Hepatocyte (in vitro differentiated cells): ENCODE measurements at regions not wholly inside any gene's neighbourhood (a gene's known extent, or its start where the extent isn't known, plus 50 kb on each side); places are given as distances from the start of the nearest gene placed in this dataset.

ENCODE experiments used
- DNase-seq: peaks from one replicate; pipeline ENCODE4 v3.0.0-alpha.2; 2016; ENCODE audit warnings: low spot score
- H2AFZ ChIP-seq: fragments of 200-600 bp; sonication (generic); 2 replicates; pipeline ENCODE4 v1.6.0; 2016; ENCODE audit warnings: antibody characterized with exemption, mild to moderate bottlenecking
- H3K27ac ChIP-seq: fragments of 200-600 bp; sonication (generic); 2 replicates; pipeline ENCODE4 v1.5.1; 2016; ENCODE audit warnings: mild to moderate bottlenecking
- H3K27me3 ChIP-seq: fragments of 200-600 bp; sonication (generic); 2 replicates; pipeline ENCODE4 v1.6.1; 2016
- H3K36me3 ChIP-seq: fragments of 200-600 bp; sonication (generic); replicated peaks from 2 replicates; pipeline ENCODE4 v1.5.1; 2016; ENCODE audit warnings: low read depth; ENCODE audit not compliant: insufficient read depth
- H3K4me1 ChIP-seq: fragments of 200-600 bp; sonication (generic); 2 replicates; pipeline ENCODE4 v1.5.1; 2016; ENCODE audit warnings: mild to moderate bottlenecking, moderate library complexity; ENCODE audit not compliant: insufficient read depth
- H3K4me2 ChIP-seq: fragments of 200-600 bp; sonication (generic); 2 replicates; pipeline ENCODE4 v1.6.0; 2016
- H3K4me3 ChIP-seq: fragments of 200-600 bp; sonication (generic); 2 replicates; pipeline ENCODE4 v1.5.1; 2016; ENCODE audit warnings: mild to moderate bottlenecking
- H3K79me2 ChIP-seq: fragments of 200-600 bp; sonication (generic); 2 replicates; pipeline ENCODE4 v1.6.0; 2017; ENCODE audit warnings: mild to moderate bottlenecking
- H3K9me2 ChIP-seq: fragments of 200-600 bp; sonication (generic); replicated peaks from 2 replicates; pipeline ENCODE4 v1.6.0; 2017; ENCODE audit warnings: mild to moderate bottlenecking; ENCODE audit not compliant: insufficient read depth
- H3K9me3 ChIP-seq: fragments of 200-600 bp; sonication (generic); 2 replicates; pipeline ENCODE4 v1.5.1; 2016; ENCODE audit warnings: low read depth, mild to moderate bottlenecking
- H4K20me1 ChIP-seq: fragments of 200-600 bp; sonication (generic); 2 replicates; pipeline ENCODE4 v1.6.0; 2016; ENCODE audit warnings: mild to moderate bottlenecking; ENCODE audit not compliant: insufficient read depth, poor library complexity, severe bottlenecking
- EZH2 ChIP-seq: fragments of 200-600 bp; sonication (generic); IDR thresholded peaks from 2 replicates; pipeline ENCODE4 v1.6.1; 2016; ENCODE audit warnings: antibody characterized with exemption, mild to moderate bottlenecking, borderline replicate concordance
- EZH2phosphoT487 ChIP-seq: fragments of 200-600 bp; sonication (generic); IDR thresholded peaks from one replicate; pipeline ENCODE4 v1.6.1; 2018; ENCODE audit warnings: antibody characterized with exemption, mild to moderate bottlenecking, low read depth, moderate library complexity; ENCODE audit not compliant: unreplicated experiment, severe bottlenecking
- WGBS: methylation state at CpG from one replicate; pipeline ENCODE4 v1.1.6; 2016; ENCODE audit warnings: low lambda C conversion rate; ENCODE audit errors: missing lambda C conversion rate; 5-methylcytosine and 5-hydroxymethylcytosine counted together
- TF ChIP-seq, protein P1 (sequence below): fragments of 200-600 bp; sonication (generic); IDR thresholded peaks from 2 replicates; pipeline ENCODE4 v1.5.1; 2016; ENCODE audit warnings: antibody characterized with exemption, mild to moderate bottlenecking; ENCODE audit not compliant: poor library complexity

- Histone ChIP-seq H3K79me2 (no peaks in the 10 kb centered on the region), H3K9me2 (no peaks in the 10 kb centered on the region), H2AFZ (no peak overlapping the region), H4K20me1 (no peaks in the 10 kb centered on the region), H3K4me1 (no peaks in the 10 kb centered on the region), H3K9me3 (no peaks in the 10 kb centered on the region), H3K27me3 (no peaks in the 10 kb centered on the region), H3K4me2 (no peak overlapping the region), H3K4me3 (no peak overlapping the region), H3K27ac (no peak overlapping the region), H3K36me3 (no peaks in the 10 kb centered on the region)
- 84% methylated on average over 7 of the region's 7 CpGs for WGBS
- TF ChIP-seq EZH2phosphoT487 (no peak), EZH2 (no peak)
- DNase-seq = no peak
Observed at GRCh38 chr12:126337556-126338441, 1272.6 kb downstream of the AACS start.

GRCh38 chr12:126342866-126343265 lies 1277.6 kb downstream of the AACS start:
- TF ChIP-seq EZH2phosphoT487 (no peak), EZH2 (no peak)
- TF ChIP-seq, protein P1, sequence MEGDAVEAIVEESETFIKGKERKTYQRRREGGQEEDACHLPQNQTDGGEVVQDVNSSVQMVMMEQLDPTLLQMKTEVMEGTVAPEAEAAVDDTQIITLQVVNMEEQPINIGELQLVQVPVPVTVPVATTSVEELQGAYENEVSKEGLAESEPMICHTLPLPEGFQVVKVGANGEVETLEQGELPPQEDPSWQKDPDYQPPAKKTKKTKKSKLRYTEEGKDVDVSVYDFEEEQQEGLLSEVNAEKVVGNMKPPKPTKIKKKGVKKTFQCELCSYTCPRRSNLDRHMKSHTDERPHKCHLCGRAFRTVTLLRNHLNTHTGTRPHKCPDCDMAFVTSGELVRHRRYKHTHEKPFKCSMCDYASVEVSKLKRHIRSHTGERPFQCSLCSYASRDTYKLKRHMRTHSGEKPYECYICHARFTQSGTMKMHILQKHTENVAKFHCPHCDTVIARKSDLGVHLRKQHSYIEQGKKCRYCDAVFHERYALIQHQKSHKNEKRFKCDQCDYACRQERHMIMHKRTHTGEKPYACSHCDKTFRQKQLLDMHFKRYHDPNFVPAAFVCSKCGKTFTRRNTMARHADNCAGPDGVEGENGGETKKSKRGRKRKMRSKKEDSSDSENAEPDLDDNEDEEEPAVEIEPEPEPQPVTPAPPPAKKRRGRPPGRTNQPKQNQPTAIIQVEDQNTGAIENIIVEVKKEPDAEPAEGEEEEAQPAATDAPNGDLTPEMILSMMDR = no peak
- no peaks in the 10 kb centered on the region for H3K36me3 ChIP-seq
- 85% methylated on average over 1 of the region's 1 CpG for WGBS

GRCh38 chr12:126343321-126343720 lies 1278.1 kb downstream of the AACS start:
- Histone ChIP-seq H4K20me1 (no peaks in the 10 kb centered on the region), H3K4me1 (no peaks in the 10 kb centered on the region), H3K36me3 (no peaks in the 10 kb centered on the region), H3K4me3 (no peak overlapping the region), H3K9me2 (no peaks in the 10 kb centered on the region), H3K27me3 (no peaks in the 10 kb centered on the region), H2AFZ (no peak overlapping the region), H3K79me2 (no peaks in the 10 kb centered on the region), H3K27ac (no peak overlapping the region), H3K9me3 (no peaks in the 10 kb centered on the region), H3K4me2 (no peak overlapping the region)
- no peak for DNase-seq
- TF ChIP-seq, protein P1 = no peak
- TF ChIP-seq EZH2 (no peak), EZH2phosphoT487 (no peak)
- WGBS = 90% methylated on average over 3 of the region's 3 CpGs

More at GRCh38 chr12:126342866-126343265, 1277.6 kb downstream of the AACS start:
- Histone ChIP-seq H3K9me3 (no peaks in the 10 kb centered on the region), H3K27ac (no peak overlapping the region), H3K79me2 (no peaks in the 10 kb centered on the region), H3K4me2 (no peak overlapping the region), H3K4me1 (no peaks in the 10 kb centered on the region), H2AFZ (no peak overlapping the region), H4K20me1 (no peaks in the 10 kb centered on the region), H3K27me3 (no peaks in the 10 kb centered on the region), H3K4me3 (no peak overlapping the region), H3K9me2 (no peaks in the 10 kb centered on the region)
- DNase-seq = no peak

DNA sequence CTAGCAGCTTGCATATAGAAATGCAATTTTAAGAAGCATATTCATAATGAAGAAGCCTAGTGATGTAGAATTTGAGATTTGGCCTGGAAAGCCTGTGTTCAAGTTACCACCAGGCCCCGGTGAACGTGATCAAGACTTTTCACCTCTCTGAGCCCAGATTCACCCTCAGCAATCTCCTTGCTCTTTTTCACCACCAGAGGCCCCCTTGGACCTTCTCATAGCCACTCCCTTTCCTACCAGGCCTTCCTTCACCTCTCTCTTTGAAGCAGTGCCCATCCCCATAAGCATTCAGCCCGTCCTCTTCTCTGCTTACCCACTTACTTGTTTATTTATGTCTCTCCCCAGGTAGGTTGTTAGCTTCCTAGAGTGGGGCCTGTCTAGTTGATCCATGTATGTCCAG lies 1280.9 kb downstream of the AACS start:
- Histone ChIP-seq H2AFZ (no peak overlapping the region), H4K20me1 (no peaks in the 10 kb centered on the region), H3K4me3 (no peak overlapping the region), H3K36me3 (no peaks in the 10 kb centered on the region), H3K79me2 (no peaks in the 10 kb centered on the region), H3K9me3 (no peaks in the 10 kb centered on the region), H3K27me3 (no peaks in the 10 kb centered on the region), H3K4me2 (no peak overlapping the region), H3K9me2 (no peaks in the 10 kb centered on the region), H3K4me1 (no peaks in the 10 kb centered on the region), H3K27ac (no peak overlapping the region)
- WGBS = 93% methylated on average over 3 of the region's 3 CpGs
- DNase-seq = no peak
- TF ChIP-seq EZH2phosphoT487 (no peak), EZH2 (no peak)
- TF ChIP-seq, protein P1 = no peak
